ENCODE measurements at regions not wholly inside any gene's neighbourhood (a gene's known extent, or its start where the extent isn't known, plus 50 kb on each side); places are given as distances from the start of the nearest gene placed in this dataset.

DNA sequence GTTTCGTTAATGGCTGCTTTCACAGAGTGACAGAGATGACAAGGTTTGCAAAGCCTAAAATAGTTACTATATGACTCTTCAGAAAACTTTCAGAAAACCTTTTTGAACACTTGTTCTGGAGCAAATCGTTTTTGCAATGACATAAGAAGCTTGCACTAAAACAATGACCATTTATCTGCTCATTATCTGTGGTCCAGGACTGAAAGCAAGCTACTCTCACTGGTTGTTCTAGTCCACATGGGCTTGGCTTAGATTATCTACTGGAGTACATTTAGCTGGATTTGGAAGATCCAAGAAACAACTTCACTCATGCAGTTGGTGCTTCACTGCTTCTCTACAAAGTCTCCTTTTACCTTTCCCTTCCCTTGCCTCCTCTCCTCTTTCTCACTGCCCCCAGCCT is 1836.4 kb upstream of the AGA start:
- DNase-seq = no peak
- TF ChIP-seq, protein P1, sequence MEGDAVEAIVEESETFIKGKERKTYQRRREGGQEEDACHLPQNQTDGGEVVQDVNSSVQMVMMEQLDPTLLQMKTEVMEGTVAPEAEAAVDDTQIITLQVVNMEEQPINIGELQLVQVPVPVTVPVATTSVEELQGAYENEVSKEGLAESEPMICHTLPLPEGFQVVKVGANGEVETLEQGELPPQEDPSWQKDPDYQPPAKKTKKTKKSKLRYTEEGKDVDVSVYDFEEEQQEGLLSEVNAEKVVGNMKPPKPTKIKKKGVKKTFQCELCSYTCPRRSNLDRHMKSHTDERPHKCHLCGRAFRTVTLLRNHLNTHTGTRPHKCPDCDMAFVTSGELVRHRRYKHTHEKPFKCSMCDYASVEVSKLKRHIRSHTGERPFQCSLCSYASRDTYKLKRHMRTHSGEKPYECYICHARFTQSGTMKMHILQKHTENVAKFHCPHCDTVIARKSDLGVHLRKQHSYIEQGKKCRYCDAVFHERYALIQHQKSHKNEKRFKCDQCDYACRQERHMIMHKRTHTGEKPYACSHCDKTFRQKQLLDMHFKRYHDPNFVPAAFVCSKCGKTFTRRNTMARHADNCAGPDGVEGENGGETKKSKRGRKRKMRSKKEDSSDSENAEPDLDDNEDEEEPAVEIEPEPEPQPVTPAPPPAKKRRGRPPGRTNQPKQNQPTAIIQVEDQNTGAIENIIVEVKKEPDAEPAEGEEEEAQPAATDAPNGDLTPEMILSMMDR (IDR thresholded peaks at IDR 0.05) = no peak
- Mint-ChIP-seq H3K27me3 (ENCODE audit: low read depth in 3 of 3) (no peaks in the 10 kb centered on the region), H3K27ac (no peak overlapping the region), H3K4me1 (no peaks in the 10 kb centered on the region), H3K4me3 (no peak overlapping the region), H3K9me3 (peaks cover 2 to 8% (median 7%) of the 10 kb centered on the region in 7 donors), H3K36me3 (no peaks in the 10 kb centered on the region)
- no peaks in the 10 kb centered on the region for H3K27me3 ChIP-seq (ENCODE audit: control insufficient read depth in 2 of 2, insufficient read depth in 2 of 2, low read length in 2 of 2)
- no peak overlapping the region for H3K4me3 ChIP-seq (replicated peaks in 1 of 3; ENCODE audit: low read depth in 2 of 3, low read length in 3 of 3)
- WGBS (ENCODE audit: insufficient coverage) = no CpG with 5 or more reads among the region's 2 CpGs
- no peak overlapping the region for H3K27ac ChIP-seq (ENCODE audit: low read depth in 1 of 2, low read length in 2 of 2)
- no peaks in the 10 kb centered on the region for H4K20me1 ChIP-seq (ENCODE audit: insufficient read depth, low read length)
- H3K9me3 ChIP-seq (replicated peaks in 1 of 2; ENCODE audit: control insufficient read depth in 1 of 2, insufficient read depth in 1 of 2, low read length in 2 of 2) = no peaks in the 10 kb centered on the region
- H2AFZ ChIP-seq (ENCODE audit: insufficient read depth, low read depth, low read length, poor library complexity, severe bottlenecking) = no peak overlapping the region
- intact Hi-C loops (cut with micrococcal nuclease) = no loop called here
- no peak overlapping the region for H3K4me2 ChIP-seq (replicated peaks; ENCODE audit: extremely low read depth, low read length, poor library complexity, severe bottlenecking)
- H3K36me3 ChIP-seq (replicated peaks in 1 of 2; ENCODE audit: control insufficient read depth in 1 of 2, insufficient read depth in 2 of 2, low read length in 2 of 2) = no peaks in the 10 kb centered on the region
- H3K79me2 ChIP-seq (ENCODE audit: insufficient read depth, low read length) = no peaks in the 10 kb centered on the region
- no peaks in the 10 kb centered on the region for H3K4me1 ChIP-seq (ENCODE audit: control insufficient read depth in 1 of 2, insufficient read depth in 2 of 2, low read length in 2 of 2)
- H3K9ac ChIP-seq (ENCODE audit: insufficient read depth, low read length, poor library complexity, severe bottlenecking) = no peak overlapping the region

DNA sequence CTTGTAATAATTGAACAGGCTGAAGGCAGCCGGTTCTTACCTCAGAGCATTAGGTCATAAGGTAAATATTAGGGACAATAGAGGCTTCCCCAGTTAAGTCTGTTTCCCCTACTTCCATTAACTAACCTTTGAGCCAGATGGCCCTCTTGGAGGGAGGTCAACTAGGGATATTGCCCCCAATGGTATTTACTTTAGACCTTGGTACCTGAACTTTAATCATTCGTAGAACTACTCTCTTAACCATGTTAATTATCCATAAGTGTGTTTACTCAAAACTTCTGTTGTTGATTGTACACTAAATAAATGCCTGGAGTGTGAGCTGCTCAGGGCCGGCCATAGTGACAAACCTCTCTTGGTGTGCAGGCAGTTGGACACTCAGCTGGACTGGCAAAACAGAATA is 1843.5 kb upstream of the AGA start:
- 90% methylated on average over 1 of the region's 3 CpGs for whole genome bisulfite sequencing (ENCODE audit: insufficient coverage)
- Histone ChIP-seq H4K20me1 (ENCODE audit: insufficient read depth, low read length) (no peaks in the 10 kb centered on the region), H2AFZ (ENCODE audit: insufficient read depth, low read depth, low read length, poor library complexity, severe bottlenecking) (no peak overlapping the region), H3K9ac (ENCODE audit: insufficient read depth, low read length, poor library complexity, severe bottlenecking) (no peak overlapping the region), H3K27ac (ENCODE audit: low read depth in 1 of 2, low read length in 2 of 2) (no peak overlapping the region), H3K79me2 (ENCODE audit: insufficient read depth, low read length) (no peaks in the 10 kb centered on the region), H3K36me3 (replicated peaks in 1 of 2; ENCODE audit: control insufficient read depth in 1 of 2, insufficient read depth in 2 of 2, low read length in 2 of 2) (no peaks in the 10 kb centered on the region), H3K4me2 (replicated peaks; ENCODE audit: extremely low read depth, low read length, poor library complexity, severe bottlenecking) (no peak overlapping the region), H3K4me3 (replicated peaks in 1 of 3; ENCODE audit: low read depth in 2 of 3, low read length in 3 of 3) (no peak overlapping the region), H3K9me3 (replicated peaks in 1 of 2; ENCODE audit: control insufficient read depth in 1 of 2, insufficient read depth in 1 of 2, low read length in 2 of 2) (peaks cover 0 to 5% of the 10 kb centered on the region in 2 donors), H3K27me3 (ENCODE audit: control insufficient read depth in 2 of 2, insufficient read depth in 2 of 2, low read length in 2 of 2) (no peaks in the 10 kb centered on the region), H3K4me1 (ENCODE audit: control insufficient read depth in 1 of 2, insufficient read depth in 2 of 2, low read length in 2 of 2) (no peaks in the 10 kb centered on the region)
- DNase-seq = no peak
- H3K36me3 Mint-ChIP-seq = no peaks in the 10 kb centered on the region
- no peaks in the 10 kb centered on the region for H3K4me1 Mint-ChIP-seq
- TF ChIP-seq, protein P1 (IDR thresholded peaks at IDR 0.05) = no peak
- H3K27ac Mint-ChIP-seq = no peak overlapping the region
- no peaks in the 10 kb centered on the region for H3K27me3 Mint-ChIP-seq (ENCODE audit: low read depth in 3 of 3)
- H3K4me3 Mint-ChIP-seq = no peak overlapping the region
- intact Hi-C loops (cut with micrococcal nuclease) = no loop called here
- peaks cover 0 to 17% (median 7%) of the 10 kb centered on the region in 7 donors for H3K9me3 Mint-ChIP-seq

All from CD14-positive monocyte (primary cell).